Cardiac fibroblast (primary cell): ENCODE measurements at regions not wholly inside any gene's neighbourhood (a gene's known extent, or its start where the extent isn't known, plus 50 kb on each side); places are given as distances from the start of the nearest gene placed in this dataset.

Experiments used
- DNase-seq, 2 donors: peaks; one replicate each; pipeline versions ENCODE4 v3.0.0 to v3.0.0-alpha.2; 2010; ENCODE audit warnings: low read depth in 2 of 2
- H3K4me3 ChIP-seq, 2 donors: replicated peaks in 1 of 2; 1 replicate in 1 of 2; 2 replicates in 1 of 2; pipeline ENCODE4 v1.5.1; 2011; ENCODE audit warnings: low read depth in 2 of 2, low read length in 2 of 2, mild to moderate bottlenecking in 2 of 2, moderate library complexity in 1 of 2
- TF ChIP-seq, protein P1 (sequence below): IDR thresholded peaks from one replicate; pipeline ENCODE4 v1.5.1; 2011; ENCODE audit warnings: low read depth, mild to moderate bottlenecking, low read length, inconsistent platforms

DNA sequence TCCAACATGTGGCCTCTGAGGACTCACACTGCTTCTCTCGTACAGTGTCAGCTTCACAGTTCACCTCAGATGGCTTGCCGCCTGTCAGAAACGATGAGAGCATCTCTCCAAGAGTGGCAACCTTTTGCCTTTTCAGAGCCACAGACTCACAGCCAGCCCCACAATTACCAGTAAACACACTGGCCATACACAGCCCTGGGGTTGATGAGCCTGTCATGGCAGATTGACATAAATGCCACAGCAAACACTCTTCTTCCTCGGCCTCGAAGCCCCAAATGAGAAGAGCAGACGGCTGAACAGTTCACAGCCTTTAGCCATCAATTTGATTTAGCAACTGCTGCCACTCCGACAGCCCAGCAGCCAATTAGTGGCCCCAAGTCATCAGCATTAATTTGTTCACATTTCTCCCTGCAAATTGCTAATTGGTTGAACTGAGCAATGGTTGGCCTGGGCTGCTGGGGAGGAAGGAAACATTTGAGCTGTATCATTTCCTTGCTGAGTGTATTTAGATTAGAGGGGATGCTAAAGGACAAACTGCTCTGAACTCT, 1142.9 kb downstream of the SORCS3 start:
- H3K4me3 ChIP-seq: no peak overlapping the region
- TF ChIP-seq, protein P1, sequence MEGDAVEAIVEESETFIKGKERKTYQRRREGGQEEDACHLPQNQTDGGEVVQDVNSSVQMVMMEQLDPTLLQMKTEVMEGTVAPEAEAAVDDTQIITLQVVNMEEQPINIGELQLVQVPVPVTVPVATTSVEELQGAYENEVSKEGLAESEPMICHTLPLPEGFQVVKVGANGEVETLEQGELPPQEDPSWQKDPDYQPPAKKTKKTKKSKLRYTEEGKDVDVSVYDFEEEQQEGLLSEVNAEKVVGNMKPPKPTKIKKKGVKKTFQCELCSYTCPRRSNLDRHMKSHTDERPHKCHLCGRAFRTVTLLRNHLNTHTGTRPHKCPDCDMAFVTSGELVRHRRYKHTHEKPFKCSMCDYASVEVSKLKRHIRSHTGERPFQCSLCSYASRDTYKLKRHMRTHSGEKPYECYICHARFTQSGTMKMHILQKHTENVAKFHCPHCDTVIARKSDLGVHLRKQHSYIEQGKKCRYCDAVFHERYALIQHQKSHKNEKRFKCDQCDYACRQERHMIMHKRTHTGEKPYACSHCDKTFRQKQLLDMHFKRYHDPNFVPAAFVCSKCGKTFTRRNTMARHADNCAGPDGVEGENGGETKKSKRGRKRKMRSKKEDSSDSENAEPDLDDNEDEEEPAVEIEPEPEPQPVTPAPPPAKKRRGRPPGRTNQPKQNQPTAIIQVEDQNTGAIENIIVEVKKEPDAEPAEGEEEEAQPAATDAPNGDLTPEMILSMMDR: no peak
- DNase-seq: no peak

DNA sequence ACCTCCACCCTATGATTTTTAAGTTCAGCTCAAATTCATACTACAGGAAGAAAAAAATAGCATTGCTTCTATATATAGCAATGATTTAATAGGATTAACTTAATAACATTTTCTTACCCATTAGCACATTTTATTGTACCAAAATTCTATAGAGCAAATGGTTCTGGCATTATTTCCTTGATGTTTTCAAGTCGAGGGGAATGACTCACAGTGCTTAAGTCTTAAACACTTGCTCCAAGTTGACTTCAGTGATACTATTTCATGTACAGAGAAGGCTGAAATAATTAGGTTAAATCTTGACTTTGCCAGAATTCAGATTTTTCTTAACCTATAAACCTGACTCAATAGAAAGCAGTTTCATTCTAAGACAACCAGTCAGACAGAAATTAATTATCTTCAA, 1133.8 kb downstream of the SORCS3 start:
- DNase-seq: no peak

DNA sequence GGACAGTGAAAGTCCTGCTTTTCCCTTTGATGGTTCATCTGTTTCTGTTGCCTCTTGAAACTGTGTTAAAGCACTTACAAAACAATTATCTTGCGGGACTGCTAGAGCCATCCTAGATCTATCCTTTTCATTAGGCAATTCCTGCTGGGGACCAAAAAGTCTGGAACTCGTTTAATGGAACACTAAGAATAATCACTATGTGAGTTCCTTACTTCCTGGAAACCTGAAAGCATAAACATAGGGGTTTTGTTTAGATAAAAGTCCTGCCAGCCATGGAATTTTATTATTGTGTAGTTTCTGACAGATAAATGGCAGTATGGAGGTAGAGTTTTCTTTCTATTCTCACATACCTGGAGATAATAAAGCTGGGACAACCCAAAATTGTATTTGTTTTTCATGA, 1133.3 kb downstream of the SORCS3 start:
- TF ChIP-seq, protein P1: no peak

More for the DNA sequence above, 1133.8 kb downstream of the SORCS3 start:
- no peak overlapping the region for H3K4me3 ChIP-seq
- TF ChIP-seq, protein P1: no peak

DNA sequence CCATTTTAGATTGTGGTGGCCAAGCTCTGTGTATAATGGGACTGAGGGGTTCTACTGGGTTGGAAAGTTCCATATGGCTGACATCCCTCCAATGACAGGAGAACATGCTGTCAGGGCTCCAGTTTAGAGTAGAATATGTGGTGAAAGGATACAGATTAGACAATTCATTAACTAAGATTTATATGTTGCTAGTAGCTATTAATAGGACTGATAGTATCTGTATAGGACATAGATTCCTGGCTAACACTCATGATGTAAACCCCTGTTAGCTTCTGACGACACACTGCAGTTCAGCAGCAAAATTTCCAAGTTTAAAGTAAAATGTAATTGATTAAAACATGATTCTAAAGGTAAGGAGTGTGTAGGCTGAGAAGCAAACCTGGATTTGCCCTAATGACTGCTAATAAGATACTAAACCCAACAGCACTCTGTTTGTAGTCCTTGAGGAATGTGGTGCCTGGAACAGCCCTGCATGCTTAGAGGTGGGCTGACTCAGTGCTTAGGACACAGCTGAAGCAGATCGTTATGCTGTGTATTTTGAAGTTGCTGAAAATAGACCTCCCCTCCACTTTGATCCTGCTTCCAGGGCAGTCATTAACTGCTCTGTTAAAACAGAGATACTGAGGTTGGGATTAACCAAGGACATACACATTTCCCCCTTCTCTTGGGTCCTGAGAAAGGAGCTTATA, 1129.6 kb downstream of the SORCS3 start:
- TF ChIP-seq, protein P1: no peak
- no peak for DNase-seq
- H3K4me3 ChIP-seq: no peak overlapping the region

More for the DNA sequence above, 1133.3 kb downstream of the SORCS3 start:
- no peak overlapping the region for H3K4me3 ChIP-seq
- no peak for DNase-seq

DNA sequence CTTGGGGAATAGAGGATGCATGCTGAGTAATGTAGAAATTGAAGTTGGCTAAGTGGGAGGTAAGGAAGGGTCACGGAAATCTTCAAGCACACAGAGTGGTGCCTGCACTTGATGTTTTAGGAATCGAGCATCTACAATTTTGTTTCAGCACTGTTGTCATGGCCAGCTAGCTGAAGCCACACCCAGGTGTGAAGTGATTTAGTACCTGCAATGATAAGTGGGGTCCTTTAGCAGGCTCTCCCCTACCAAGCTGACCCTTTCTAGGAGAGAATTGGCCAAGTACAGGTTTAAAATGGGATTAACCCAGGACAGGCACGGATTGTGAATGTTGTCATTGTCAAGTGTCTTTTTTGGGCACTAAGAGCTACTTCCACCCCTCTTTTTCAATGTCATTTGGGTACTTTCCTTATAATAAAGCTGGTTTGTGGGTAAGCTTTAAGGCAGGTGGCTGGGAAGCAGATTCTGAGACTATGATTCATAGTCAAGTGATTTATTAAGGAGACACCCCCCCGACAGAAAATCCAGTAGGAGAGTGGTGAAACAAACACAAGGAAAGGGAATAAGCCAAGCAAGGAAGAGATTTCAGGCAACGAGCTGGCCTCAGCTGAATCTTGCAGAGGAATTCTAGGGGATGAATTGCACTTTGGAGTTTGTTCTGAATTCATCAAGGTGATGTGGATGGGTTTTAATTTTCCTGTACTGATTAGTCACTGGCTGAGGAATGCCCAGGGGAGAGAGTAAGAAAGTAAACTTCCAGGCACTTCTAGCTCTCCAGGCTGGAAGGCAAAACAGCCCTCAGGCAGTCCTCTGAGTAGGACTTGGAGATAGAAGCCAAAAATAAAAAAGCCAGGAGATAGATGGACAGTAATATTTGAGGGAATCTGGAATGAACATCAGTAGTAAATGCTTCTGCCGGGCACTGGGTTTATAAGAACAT, 1128.4 kb downstream of the SORCS3 start:
- no peak overlapping the region for H3K4me3 ChIP-seq
- no peak for DNase-seq
- TF ChIP-seq, protein P1: no peak

DNA sequence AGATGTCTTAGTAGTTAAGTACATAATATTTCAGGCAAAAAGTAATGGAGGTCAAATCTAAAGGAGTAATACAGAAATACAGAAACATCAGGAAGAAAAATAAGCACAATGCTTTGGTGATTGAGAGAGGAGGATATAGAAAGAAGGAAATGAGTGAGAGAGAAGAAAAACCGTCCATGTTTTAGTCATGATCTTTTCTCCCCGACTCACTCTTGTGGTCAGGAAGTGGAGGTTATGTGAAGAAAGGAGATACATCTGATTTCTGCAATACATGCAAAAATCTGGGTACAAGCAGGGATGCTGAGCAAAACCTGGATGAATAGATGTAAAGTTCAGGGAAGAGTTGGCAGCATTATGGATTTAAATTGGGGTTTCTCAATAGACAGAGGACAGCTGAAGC, 1122.5 kb downstream of the SORCS3 start:
- no peak for DNase-seq
- TF ChIP-seq, protein P1: no peak
- no peak overlapping the region for H3K4me3 ChIP-seq
